HK-2 (cell line): ENCODE measurements at regions not wholly inside any gene's neighbourhood (a gene's known extent, or its start where the extent isn't known, plus 50 kb on each side); places are given as distances from the start of the nearest gene placed in this dataset.

Source experiments
- DNase-seq: peaks from one replicate; pipeline ENCODE4 v3.0.0-alpha.2; 2018; ENCODE audit not compliant: unreplicated experiment

DNA sequence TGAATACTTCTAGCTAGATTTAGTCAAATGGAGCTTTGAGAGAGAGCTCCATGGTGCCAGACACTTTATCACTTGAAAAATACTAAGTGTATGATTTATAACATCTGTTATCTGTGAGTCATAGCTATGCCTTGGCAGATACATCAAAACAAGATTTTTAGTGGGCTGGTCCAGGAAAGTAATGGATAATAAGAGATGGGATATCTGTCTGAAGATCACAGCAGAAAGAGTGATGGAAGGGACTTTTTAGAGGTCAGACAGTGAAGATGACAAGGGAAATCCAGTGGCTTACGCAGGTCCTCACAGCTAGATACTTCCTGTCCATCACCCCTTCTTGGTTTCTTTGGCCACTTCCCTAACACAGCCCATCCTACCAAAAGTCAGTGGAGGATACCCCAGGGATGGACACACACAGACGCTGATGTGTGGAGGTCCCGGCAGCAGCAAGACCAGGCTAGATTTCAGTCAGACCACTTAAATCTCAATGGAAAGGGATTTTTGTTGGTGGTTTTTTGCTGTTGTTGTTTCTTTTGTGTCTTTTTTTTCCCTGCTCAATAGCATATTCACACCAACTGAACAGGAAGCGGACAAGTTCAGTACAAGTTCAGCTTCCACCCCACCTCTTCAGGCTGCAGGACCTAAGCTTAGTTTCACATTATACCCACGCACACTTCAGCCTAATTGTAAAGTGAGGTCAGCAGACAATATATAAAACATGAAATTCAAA, 209.3 kb downstream of the ALDH8A1 start:
- DNase-seq: no peak

DNA sequence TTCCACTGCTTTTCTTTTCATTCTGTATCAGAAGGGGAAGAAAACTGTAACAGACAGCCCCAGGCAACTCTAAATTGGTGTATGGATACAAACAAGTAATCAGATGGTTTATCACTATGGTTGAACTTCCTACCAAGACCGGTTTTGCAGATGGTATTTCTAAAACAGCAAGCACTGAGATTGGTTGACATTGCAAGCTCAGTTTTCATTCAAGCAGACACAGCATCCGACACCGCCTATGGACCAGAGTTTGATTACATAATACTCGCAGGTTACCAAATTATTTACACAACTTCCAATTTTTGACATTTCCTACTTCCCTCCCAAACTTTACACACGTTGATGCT, 209.9 kb downstream of the ALDH8A1 start:
- no peak for DNase-seq

- DNase-seq: no peak
Measured at GRCh38 chr6:134739299-134740026, 210.4 kb downstream of the ALDH8A1 start.

DNA sequence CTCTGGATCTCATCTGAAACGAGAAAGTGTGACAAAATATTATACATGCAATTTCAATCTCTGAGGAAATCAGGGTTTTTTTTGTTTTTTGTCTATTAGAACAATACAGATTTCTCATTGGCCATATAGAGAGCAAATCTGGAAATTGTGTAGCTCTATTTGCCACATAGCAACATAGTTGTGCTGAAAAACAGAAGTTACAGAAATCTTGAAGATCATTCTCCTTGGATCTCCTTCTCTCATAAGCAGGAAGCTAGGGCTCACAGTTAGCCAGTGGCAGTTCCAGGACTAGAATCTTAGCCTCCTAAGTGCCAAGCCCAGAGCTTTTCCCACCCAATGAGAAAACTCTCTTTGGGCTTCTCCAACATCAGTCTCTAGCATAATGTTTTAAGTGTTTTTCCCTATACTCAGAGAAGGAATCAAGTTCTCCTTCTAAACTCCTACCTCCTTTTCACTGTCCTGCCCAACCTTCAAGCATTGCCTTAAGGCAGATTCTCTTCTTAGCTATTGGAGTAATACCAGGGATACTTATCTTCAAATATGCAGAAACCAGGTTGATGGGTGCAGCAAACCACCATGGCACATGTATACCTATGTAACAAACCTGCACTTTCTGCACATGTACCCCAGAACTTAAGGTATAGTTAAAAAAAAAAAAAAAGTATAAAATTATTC, 211.6 kb downstream of the ALDH8A1 start:
- DNase-seq: no peak

DNA sequence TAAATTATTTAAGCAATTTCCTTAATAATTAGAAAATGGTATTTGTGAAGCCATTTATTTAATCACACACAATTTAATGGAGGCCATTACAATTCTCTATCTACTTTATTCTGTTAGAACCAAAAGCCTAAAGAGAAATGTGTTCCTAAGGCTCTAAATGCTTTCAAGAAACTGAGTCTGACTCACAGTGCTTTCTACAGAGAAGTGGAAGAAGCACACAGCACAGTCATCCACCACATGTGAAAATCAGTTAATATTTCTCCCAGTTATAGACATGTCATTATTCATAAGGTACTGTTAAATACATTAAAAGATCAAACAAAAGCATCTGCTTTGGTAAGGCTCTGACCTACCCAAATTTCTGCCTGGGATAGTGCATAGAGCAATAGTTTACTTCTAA, 214.4 kb downstream of the ALDH8A1 start:
- no peak for DNase-seq

- no peak for DNase-seq
Measured at GRCh38 chr6:134734312-134734869, 215.5 kb downstream of the ALDH8A1 start.

- no peak for DNase-seq
Measured at GRCh38 chr6:134733801-134734200, 216.1 kb downstream of the ALDH8A1 start.

DNA sequence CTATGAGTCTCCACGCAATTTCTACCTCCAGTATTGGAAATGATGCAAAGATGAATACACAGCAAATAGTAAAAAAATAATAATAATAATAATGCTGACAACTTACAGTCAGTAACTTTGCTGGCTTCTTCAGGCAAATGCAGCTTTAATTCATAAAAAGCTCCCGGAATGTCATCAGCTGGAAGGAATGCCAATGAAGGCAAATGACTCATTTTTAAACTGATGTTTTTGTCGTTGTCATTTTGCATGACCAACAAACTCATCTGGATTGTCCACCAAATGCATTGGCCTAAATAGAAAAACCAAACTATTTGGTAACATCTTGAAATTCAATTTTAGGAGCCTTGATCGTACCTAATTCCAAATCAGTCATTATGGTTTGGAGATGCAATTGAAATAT, 217.1 kb downstream of the ALDH8A1 start:
- DNase-seq: no peak

- no peak for DNase-seq
Measured at GRCh38 chr6:134731615-134732014, 218.3 kb downstream of the ALDH8A1 start.

GRCh38 chr6:134730013-134730412, 219.9 kb downstream of the ALDH8A1 start:
- no peak for DNase-seq

GRCh38 chr6:134729561-134729960, 220.3 kb downstream of the ALDH8A1 start:
- DNase-seq: no peak

DNA sequence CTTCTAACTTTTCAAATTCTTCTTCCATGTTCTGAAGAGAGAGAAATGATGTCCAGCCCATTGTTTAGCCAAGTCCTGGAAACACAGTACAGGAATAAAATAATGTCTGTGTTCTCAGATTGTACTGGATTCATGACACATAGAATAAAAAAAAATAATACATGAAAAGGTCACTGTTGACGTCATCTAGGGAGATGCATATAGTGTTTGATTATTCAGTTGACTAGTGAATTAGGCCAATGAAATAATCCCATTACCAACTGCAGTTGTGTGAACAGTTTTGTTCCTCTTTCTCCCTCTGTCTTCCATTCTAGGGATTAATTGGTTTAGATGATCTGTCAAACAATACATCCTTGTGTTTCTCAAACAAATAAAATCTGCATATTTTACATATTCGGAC, 222.8 kb downstream of the ALDH8A1 start:
- no peak for DNase-seq

GRCh38 chr6:134725590-134725989, 224.3 kb downstream of the ALDH8A1 start:
- no peak for DNase-seq

DNA sequence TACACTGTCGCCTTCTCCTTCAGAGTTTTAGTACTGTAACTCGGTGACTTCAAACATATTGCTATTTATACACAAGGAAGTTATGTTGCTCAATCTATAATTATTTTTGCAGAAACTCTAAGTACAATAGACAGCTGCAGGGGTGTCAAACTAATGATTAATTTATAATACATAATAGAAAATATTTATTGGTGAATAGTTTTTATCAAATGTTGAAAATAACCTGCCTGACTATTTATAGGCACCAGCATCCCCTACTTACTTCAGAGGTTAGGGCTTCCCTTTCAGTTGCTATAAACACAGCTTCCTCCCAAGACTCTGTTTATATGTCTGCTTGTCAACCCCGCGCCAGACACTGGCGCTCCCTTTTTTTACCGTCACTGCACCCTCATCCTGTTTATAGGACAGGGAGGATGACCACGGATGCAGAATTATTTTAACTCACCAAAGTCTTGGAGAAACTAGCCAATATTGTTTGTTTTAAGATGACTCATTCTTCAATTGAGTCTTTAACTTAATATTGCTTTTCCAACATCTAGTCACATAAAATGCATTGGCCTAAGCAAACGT, 225.0 kb downstream of the ALDH8A1 start:
- DNase-seq: no peak

- no peak for DNase-seq
Measured at GRCh38 chr6:134723081-134723871, 226.6 kb downstream of the ALDH8A1 start.

GRCh38 chr6:134722200-134722870, 227.6 kb downstream of the ALDH8A1 start:
- no peak for DNase-seq

DNA sequence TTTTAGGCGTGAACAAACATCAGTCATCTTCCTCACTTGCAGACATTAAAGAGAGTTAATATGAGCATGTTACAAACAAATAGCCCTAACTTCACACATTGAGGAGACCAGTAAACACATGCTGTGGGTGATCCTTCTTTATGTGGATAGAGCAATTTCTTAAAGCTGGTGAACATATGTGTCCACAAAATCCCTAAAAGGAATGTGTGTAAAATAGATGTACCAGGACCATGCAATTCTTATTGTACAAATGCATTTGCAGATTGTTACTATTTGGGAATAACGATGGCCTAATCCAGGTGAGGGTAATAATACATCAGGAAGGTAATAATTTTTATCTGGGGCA, 228.9 kb downstream of the ALDH8A1 start:
- DNase-seq: no peak

DNA sequence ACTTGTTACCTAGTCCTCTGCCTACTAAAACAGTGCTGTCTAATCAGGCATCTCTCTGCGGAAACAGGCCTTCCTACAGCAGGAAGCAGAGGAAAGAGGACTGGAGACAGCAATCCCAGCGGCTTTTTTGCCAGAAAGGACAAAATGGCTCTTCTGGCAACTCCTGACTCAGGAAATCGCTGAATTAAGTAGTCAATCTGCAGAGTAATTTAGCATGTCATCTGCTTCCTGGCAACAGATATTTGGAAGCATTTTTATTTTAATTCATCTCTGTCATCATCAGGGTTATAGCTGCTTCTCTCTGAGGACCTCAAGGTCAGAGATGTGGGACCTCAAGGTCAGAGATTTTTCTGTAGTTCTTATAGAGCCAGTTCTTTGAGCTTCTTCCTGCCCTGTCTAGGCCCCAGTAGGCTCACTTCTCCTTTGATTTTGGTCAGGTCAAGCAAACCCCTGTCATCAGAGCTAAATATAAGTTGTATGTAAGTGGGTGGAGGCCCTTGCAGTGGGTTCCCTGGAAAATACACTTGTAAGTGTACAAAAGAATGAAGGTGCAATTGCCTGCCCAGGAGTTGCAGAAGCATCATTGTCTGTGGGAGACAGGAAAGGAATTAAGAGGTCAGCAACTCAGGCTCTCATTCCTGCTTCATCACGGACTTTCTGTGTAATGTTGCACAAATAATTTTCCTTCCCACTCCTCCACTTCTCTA, 229.4 kb downstream of the ALDH8A1 start:
- DNase-seq: no peak

DNA sequence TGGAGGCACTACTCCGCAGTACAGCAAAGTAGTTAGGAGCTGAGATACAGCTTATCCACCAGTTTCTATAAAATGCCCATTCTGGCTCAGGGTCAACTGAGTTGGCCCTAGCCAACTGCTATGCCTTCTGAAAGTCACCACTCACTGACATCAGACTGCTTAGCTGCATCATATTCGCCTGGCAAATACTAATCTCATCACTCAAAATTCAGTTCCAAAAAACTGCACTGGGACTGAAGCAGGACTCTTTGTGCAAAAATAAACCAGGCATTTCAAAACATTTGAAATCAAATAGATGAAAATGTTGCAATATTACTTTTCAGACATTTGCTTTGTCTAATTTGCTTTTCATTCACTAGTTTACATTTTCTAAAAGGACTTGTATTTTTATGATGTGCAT, 230.0 kb downstream of the ALDH8A1 start:
- DNase-seq: no peak

- DNase-seq: no peak
Measured at GRCh38 chr6:134719286-134719685, 230.6 kb downstream of the ALDH8A1 start.
